CD4-positive, alpha-beta T cell (primary cell): ENCODE measurements at regions not wholly inside any gene's neighbourhood (a gene's known extent, or its start where the extent isn't known, plus 50 kb on each side); places are given as distances from the start of the nearest gene placed in this dataset.

Source experiments
- ATAC-seq: fragments of 200-7000 bp; cut with Tn5 transposase; one replicate; pipeline ENCODE4 v1.10.0; 2022; ENCODE audit warnings: mild to moderate bottlenecking; ENCODE audit not compliant: poor library complexity
- CTCF ChIA-PET: fragments of 350-600 bp; sonication (Branson Sonifier 250); formaldehyde crosslinking; loops from one replicate; lab custom pipeline; 2021; ENCODE audit warnings: antibody characterized with exemption, inconsistent platforms; lab: Charles Lee
- POLR2A ChIA-PET: fragments of 350-600 bp; sonication (Branson Sonifier 250); formaldehyde crosslinking; loops from one replicate; lab custom pipeline; 2021; ENCODE audit warnings: antibody characterized with exemption, inconsistent platforms; lab: Charles Lee
- DNase-seq, 14 experiments: peaks; one replicate each; pipeline ENCODE4 v3.0.0-alpha.2; 2013 to 2020; ENCODE audit warnings: mixed read lengths in 2 of 14
- H3K27ac ChIP-seq, 2 donors: one replicate each; pipeline versions ENCODE4 v1.5.1 to v1.7.0; 2013; ENCODE audit warnings: low read length in 2 of 2, low read depth in 1 of 2, mild to moderate bottlenecking in 1 of 2
- H3K27me3 ChIP-seq, 2 experiments: 1 replicate in 1 of 2; 2 replicates in 1 of 2; pipeline versions ENCODE4 v1.6.1 to v1.7.0; 2013; ENCODE audit warnings: low read length in 2 of 2, control low read depth in 1 of 2, mild to moderate bottlenecking in 1 of 2, moderate library complexity in 1 of 2; ENCODE audit not compliant: insufficient read depth in 2 of 2, control insufficient read depth in 1 of 2
- H3K36me3 ChIP-seq: one replicate; pipeline ENCODE4 v1.6.1; 2013; ENCODE audit warnings: low read length, control low read depth; ENCODE audit not compliant: insufficient read depth
- H3K4me1 ChIP-seq: one replicate; pipeline ENCODE4 v1.6.1; 2013; ENCODE audit warnings: low read length, control low read depth; ENCODE audit not compliant: insufficient read depth
- H3K4me3 ChIP-seq: one replicate; pipeline ENCODE4 v1.5.1; 2013; ENCODE audit warnings: mild to moderate bottlenecking, low read length, moderate library complexity
- H3K9me3 ChIP-seq, 2 experiments: 1 replicate in 1 of 2; 2 replicates in 1 of 2; pipeline versions ENCODE4 v1.6.1 to v1.7.0; 2013; ENCODE audit warnings: low read length in 2 of 2, mild to moderate bottlenecking in 2 of 2, control low read depth in 1 of 2, moderate library complexity in 1 of 2; ENCODE audit not compliant: control insufficient read depth in 1 of 2, insufficient read depth in 1 of 2
- H3K27ac Mint-ChIP-seq: one replicate; pipeline ENCODE4 v1.8.0; 2020; ENCODE audit warnings: mixed read lengths
- H3K27me3 Mint-ChIP-seq: one replicate; pipeline ENCODE4 v1.8.0; 2021; ENCODE audit warnings: mixed read lengths
- H3K36me3 Mint-ChIP-seq: one replicate; pipeline ENCODE4 v1.8.0; 2021; ENCODE audit warnings: low read depth, mixed read lengths
- H3K4me1 Mint-ChIP-seq: one replicate; pipeline ENCODE4 v1.8.0; 2021; ENCODE audit warnings: low read depth, mixed read lengths
- H3K4me3 Mint-ChIP-seq: one replicate; pipeline ENCODE4 v1.8.0; 2020; ENCODE audit warnings: mild to moderate bottlenecking, mixed read lengths
- H3K9me3 Mint-ChIP-seq: one replicate; pipeline ENCODE4 v1.8.0; 2020; ENCODE audit warnings: mixed read lengths
- intact Hi-C, 2 experiments: fragments of 100-400 bp; cut with DNase I in 1 of 2; cut with micrococcal nuclease in 1 of 2; formaldehyde crosslinking; loops; one replicate each; pipeline versions ENCODE4 v1.15.1 to v1.9.0; 2023 to 2025; cut with DNase I, micrococcal nuclease
- TF ChIP-seq, protein P1 (sequence below): fragments of 200-600 bp; IDR thresholded peaks from one replicate; pipeline ENCODE4 v1.8.0; 2022; ENCODE audit warnings: antibody characterized with exemption, mild to moderate bottlenecking

DNA sequence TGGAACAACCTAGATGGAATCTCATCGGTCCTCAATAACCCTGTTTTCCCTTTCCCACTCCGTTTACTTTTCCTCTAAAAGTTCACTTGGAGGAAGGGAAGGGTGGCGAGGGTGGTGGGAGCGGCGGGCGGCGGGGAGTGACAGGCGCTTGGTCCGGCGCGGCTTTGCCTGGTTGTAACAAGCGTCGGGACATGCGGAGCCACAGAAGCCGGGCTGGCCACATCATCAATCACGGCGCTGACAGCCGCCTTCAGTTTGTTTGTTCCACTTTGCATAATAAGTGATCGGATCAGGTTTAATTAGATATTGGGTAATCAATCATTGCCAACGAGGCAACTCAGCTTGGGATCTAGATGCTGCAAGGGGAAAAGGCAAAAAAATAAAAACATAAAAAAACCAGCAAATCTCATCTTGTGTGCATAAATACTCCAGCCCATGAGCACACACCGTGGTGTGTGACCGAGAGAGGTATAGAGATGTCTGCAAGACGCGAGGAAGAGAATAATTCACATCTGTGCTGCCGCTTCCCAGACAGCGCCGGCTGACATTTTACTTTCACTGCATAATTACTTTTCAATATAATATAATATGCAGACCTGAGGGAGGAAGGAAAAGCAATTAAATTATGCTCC is 396.2 kb upstream of the IRX4 start:
- Histone ChIP-seq H3K4me3 (no peak overlapping the region), H3K9me3 (peaks cover 0 to 28% of the 10 kb centered on the region in 2 experiments), H3K4me1 (no peaks in the 10 kb centered on the region), H3K27me3 (no peaks in the 10 kb centered on the region), H3K27ac (no peak overlapping the region), H3K36me3 (no peaks in the 10 kb centered on the region)
- H3K9me3 Mint-ChIP-seq: no peaks in the 10 kb centered on the region
- H3K27ac Mint-ChIP-seq: no peak overlapping the region
- H3K36me3 Mint-ChIP-seq: no peaks in the 10 kb centered on the region
- no peak overlapping the region for H3K4me3 Mint-ChIP-seq
- no peaks in the 10 kb centered on the region for H3K4me1 Mint-ChIP-seq
- TF ChIP-seq, protein P1, sequence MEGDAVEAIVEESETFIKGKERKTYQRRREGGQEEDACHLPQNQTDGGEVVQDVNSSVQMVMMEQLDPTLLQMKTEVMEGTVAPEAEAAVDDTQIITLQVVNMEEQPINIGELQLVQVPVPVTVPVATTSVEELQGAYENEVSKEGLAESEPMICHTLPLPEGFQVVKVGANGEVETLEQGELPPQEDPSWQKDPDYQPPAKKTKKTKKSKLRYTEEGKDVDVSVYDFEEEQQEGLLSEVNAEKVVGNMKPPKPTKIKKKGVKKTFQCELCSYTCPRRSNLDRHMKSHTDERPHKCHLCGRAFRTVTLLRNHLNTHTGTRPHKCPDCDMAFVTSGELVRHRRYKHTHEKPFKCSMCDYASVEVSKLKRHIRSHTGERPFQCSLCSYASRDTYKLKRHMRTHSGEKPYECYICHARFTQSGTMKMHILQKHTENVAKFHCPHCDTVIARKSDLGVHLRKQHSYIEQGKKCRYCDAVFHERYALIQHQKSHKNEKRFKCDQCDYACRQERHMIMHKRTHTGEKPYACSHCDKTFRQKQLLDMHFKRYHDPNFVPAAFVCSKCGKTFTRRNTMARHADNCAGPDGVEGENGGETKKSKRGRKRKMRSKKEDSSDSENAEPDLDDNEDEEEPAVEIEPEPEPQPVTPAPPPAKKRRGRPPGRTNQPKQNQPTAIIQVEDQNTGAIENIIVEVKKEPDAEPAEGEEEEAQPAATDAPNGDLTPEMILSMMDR: no peak
- DNase-seq (no peak), ATAC-seq (no peak)
- no peaks in the 10 kb centered on the region for H3K27me3 Mint-ChIP-seq
- POLR2A ChIA-PET: no interaction called here
- CTCF ChIA-PET: no interaction called here
- intact Hi-C loops: no loop called here

DNA sequence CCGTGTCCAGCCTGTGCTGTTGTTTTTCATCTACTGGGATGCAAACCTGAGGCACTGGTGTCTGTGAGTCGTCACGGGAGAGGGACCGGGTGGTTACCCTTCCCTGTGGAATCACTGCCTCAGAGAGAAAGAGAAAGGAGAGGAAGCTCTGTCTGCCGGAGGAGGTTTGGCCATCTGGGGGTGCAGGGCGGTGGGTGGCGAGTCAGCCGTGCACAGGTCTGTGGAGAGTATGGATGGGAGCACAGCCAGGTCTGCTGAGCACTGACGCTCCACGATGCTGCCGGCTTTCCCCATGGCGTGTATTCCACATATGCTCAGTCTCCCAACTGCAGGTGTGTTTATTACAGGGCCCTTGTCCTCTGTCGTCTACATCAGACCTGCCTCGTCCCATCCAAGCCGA is 395.2 kb upstream of the IRX4 start:
- CTCF ChIA-PET: no interaction called here
- Mint-ChIP-seq H3K4me1 (no peaks in the 10 kb centered on the region), H3K36me3 (no peaks in the 10 kb centered on the region), H3K27ac (no peak overlapping the region), H3K27me3 (no peaks in the 10 kb centered on the region), H3K4me3 (no peak overlapping the region), H3K9me3 (no peaks in the 10 kb centered on the region)
- intact Hi-C loops: no loop called here
- ATAC-seq: no peak
- Histone ChIP-seq H3K36me3 (no peaks in the 10 kb centered on the region), H3K9me3 (peaks cover 0 to 25% of the 10 kb centered on the region in 2 experiments), H3K4me3 (no peak overlapping the region), H3K27ac (no peak overlapping the region), H3K27me3 (no peaks in the 10 kb centered on the region), H3K4me1 (no peaks in the 10 kb centered on the region)
- POLR2A ChIA-PET: no interaction called here
- DNase-seq: no peak
- TF ChIP-seq, protein P1: no peak

DNA sequence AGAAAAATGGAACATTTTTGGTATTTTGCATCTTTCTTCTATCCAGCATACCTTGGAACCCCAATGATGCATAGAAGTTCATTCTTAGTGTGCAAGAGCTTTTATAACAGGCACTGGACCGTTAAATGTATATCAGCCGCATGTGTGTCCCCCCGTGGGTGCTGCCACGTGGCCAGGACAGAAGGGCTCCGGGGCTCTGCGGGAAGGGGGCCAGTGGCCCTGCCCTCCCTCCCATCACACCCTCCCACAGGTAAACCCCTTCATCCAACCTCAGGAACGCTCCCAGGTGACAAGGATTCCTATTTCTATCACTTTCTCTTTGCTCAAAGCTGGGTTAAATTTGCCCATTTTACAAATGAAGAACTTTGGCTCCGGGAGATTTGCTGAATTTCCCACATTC is 393.4 kb upstream of the IRX4 start:
- DNase-seq (no peak), ATAC-seq (no peak)
- no peak overlapping the region for H3K4me3 ChIP-seq
- peaks cover 0 to 19% of the 10 kb centered on the region in 2 experiments for H3K9me3 ChIP-seq
- H3K27me3 Mint-ChIP-seq: no peaks in the 10 kb centered on the region
- no peaks in the 10 kb centered on the region for H3K4me1 Mint-ChIP-seq
- intact Hi-C loops: no loop called here
- no peaks in the 10 kb centered on the region for H3K27me3 ChIP-seq
- TF ChIP-seq, protein P1: no peak
- no peaks in the 10 kb centered on the region for H3K4me1 ChIP-seq
- H3K4me3 Mint-ChIP-seq: no peak overlapping the region
- H3K36me3 Mint-ChIP-seq: no peaks in the 10 kb centered on the region
- H3K27ac Mint-ChIP-seq: no peak overlapping the region
- H3K27ac ChIP-seq: no peak overlapping the region
- H3K9me3 Mint-ChIP-seq: no peaks in the 10 kb centered on the region
- ChIA-PET CTCF (no interaction called here), POLR2A (no interaction called here)
- H3K36me3 ChIP-seq: no peaks in the 10 kb centered on the region
